Cerebellar nuclear complex (tissue), 1 donor: ENCODE measurements at regions not wholly inside any gene's neighbourhood (a gene's known extent, or its start where the extent isn't known, plus 50 kb on each side); places are given as distances from the start of the nearest gene placed in this dataset.
"Not testable (repeated sequence)": the region's sequence is repeated elsewhere in the genome, so short reads cannot be mapped to it uniquely, and the experiment has no call there.

ENCODE experiments used
- DNase-seq, 2 experiments: peaks; one replicate each; lab custom pipeline; 2025; lab: John Stamatoyannopoulos, UW

- no peak for DNase-seq
Measured at GRCh38 chr4:11701966-11702725, 273.5 kb upstream of the HS3ST1 start.

GRCh38 chr4:11700751-11701226 is 272.1 kb upstream of the HS3ST1 start:
- no peak for DNase-seq

- no peak for DNase-seq
Measured at GRCh38 chr4:11698846-11699590, 270.3 kb upstream of the HS3ST1 start.

- DNase-seq = no peak
Measured at GRCh38 chr4:11698033-11698432, 269.3 kb upstream of the HS3ST1 start.

GRCh38 chr4:11693693-11694092 is 265.0 kb upstream of the HS3ST1 start:
- no peak for DNase-seq

- no peak for DNase-seq
Measured at GRCh38 chr4:11691236-11691635, 262.5 kb upstream of the HS3ST1 start.

- no peak for DNase-seq
Measured at GRCh38 chr4:11687727-11688126, 259.0 kb upstream of the HS3ST1 start.

GRCh38 chr4:11685481-11685880 is 256.8 kb upstream of the HS3ST1 start:
- DNase-seq = no peak

- no peak for DNase-seq
Measured at GRCh38 chr4:11675051-11675800, 246.5 kb upstream of the HS3ST1 start.

GRCh38 chr4:11670304-11670703 is 241.6 kb upstream of the HS3ST1 start:
- DNase-seq = no peak

- DNase-seq = no peak
Measured at GRCh38 chr4:11669156-11669555, 240.5 kb upstream of the HS3ST1 start.

GRCh38 chr4:11663114-11663513 is 234.4 kb upstream of the HS3ST1 start:
- DNase-seq = no peak

- DNase-seq = no peak
Measured at GRCh38 chr4:11650801-11651596, 222.3 kb upstream of the HS3ST1 start.

GRCh38 chr4:11647433-11647832 is 218.7 kb upstream of the HS3ST1 start:
- DNase-seq = no peak

GRCh38 chr4:11643081-11643480 is 214.4 kb upstream of the HS3ST1 start:
- not testable (repeated sequence) for DNase-seq

- no peak for DNase-seq
Measured at GRCh38 chr4:11640584-11640983, 211.9 kb upstream of the HS3ST1 start.

GRCh38 chr4:11636551-11636950 is 207.9 kb upstream of the HS3ST1 start:
- no peak for DNase-seq

- no peak for DNase-seq
Measured at GRCh38 chr4:11636031-11636430, 207.3 kb upstream of the HS3ST1 start.

GRCh38 chr4:11635342-11635741 is 206.6 kb upstream of the HS3ST1 start:
- DNase-seq = no peak

- DNase-seq = no peak
Measured at GRCh38 chr4:11634283-11634682, 205.6 kb upstream of the HS3ST1 start.

- no peak for DNase-seq
Measured at GRCh38 chr4:11633430-11633829, 204.7 kb upstream of the HS3ST1 start.

- no peak for DNase-seq
Measured at GRCh38 chr4:11632483-11632882, 203.8 kb upstream of the HS3ST1 start.
